ENCODE measurements at regions not wholly inside any gene's neighbourhood (a gene's known extent, or its start where the extent isn't known, plus 50 kb on each side); places are given as distances from the start of the nearest gene placed in this dataset.

DNA sequence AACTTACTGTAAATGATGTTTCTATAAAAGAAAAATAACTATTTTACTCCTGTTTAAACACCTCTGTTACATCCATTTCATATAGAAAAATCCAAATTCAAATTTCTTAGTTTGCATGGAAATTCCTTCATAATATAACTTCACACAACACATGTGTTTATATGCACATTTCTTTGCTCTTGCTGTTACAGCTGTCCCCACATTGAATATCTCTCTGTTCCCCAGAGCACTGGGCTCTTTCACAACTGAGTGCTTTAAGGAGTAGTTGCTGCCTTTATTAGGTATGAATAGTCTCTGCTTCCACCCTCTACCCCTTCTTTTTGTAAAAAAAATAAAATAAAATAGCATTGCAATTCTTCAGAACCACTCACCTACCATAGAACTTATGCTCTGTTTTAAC lies 287.0 kb downstream of the OLFM3 start:
- TF ChIP-seq CTCF (IDR thresholded peaks at IDR 0.05; ENCODE audit: poor library complexity) (no peak), EZH2 (IDR thresholded peaks at IDR 0.05; ENCODE audit: borderline replicate concordance) (no peak)
